Adrenal gland (tissue), 9 donors: ENCODE measurements at regions not wholly inside any gene's neighbourhood (a gene's known extent, or its start where the extent isn't known, plus 50 kb on each side); places are given as distances from the start of the nearest gene placed in this dataset.

Experiments
- DNase-seq, 7 donors: peaks; one replicate each; pipeline ENCODE4 v3.0.0-alpha.2; 2019 to 2020
- H3K27ac ChIP-seq, 5 donors: fragments of 200-600 bp; sonication (generic) in 4 of 5; 1 replicate in 3 of 5; 2 replicates in 2 of 5; pipeline versions ENCODE4 v1.5.1 to v1.8.0; 2016 to 2020; ENCODE audit warnings: mild to moderate bottlenecking in 1 of 5
- H3K27me3 ChIP-seq: fragments of 200-600 bp; 2 replicates; pipeline ENCODE4 v1.8.0; 2021
- H3K36me3 ChIP-seq, 2 donors: fragments of 200-600 bp; replicated peaks in 1 of 2; 1 replicate in 1 of 2; 2 replicates in 1 of 2; pipeline versions ENCODE4 v1.5.1 to v1.8.0; 2018 to 2022
- H3K4me1 ChIP-seq, 2 donors: fragments of 200-600 bp; replicated peaks in 1 of 2; 1 replicate in 1 of 2; 2 replicates in 1 of 2; pipeline versions ENCODE4 v1.5.1 to v1.8.0; 2018 to 2021
- H3K4me3 ChIP-seq, 4 donors: fragments of 200-600 bp; sonication (generic) in 3 of 4; one replicate each; pipeline ENCODE4 v1.5.1; 2016 to 2018
- H3K9me3 ChIP-seq, 3 donors: fragments of 200-600 bp; sonication (generic) in 1 of 3; replicated peaks in 1 of 3; 1 replicate in 2 of 3; 2 replicates in 1 of 3; pipeline versions ENCODE4 v1.5.1 to v1.8.0; 2016 to 2021
- POLR2A ChIP-seq, 2 donors: fragments of 450-650 bp; IDR thresholded peaks; one replicate each; pipeline ENCODE4 v1.6.1; 2017; ENCODE audit warnings: antibody characterized with exemption in 2 of 2, mild to moderate bottlenecking in 2 of 2, moderate library complexity in 1 of 2
- WGBS, 4 donors: extraction: QIAGEN DNeasy Blood & Tissue Kit in 2 of 4; methylation state at CpG; one replicate each; pipeline versions ENCODE4 v1.1.5 to v1.1.7; 2013 to 2017; 5-methylcytosine and 5-hydroxymethylcytosine counted together
- intact Hi-C, 2 donors: fragments of 100-400 bp; cut with DNase I; formaldehyde crosslinking; loops; one replicate each; pipeline versions ENCODE4 v1.14.1 to v1.15.0; 2022 to 2023
- TF ChIP-seq, protein P1 (sequence below), 6 experiments: fragments of 450-650 bp in 4 of 6; fragments of 200-600 bp in 2 of 6; sonication (generic) in 1 of 6; IDR thresholded peaks; 1 replicate in 5 of 6; 2 replicates in 1 of 6; pipeline versions ENCODE4 v1.5.1 to v1.8.0; 2016 to 2021; ENCODE audit warnings: antibody characterized with exemption in 6 of 6, mild to moderate bottlenecking in 2 of 6, moderate library complexity in 1 of 6
- donor health status: healthy with polysubstance abuse.
- donor health status: Bipolar disorder and iron deficiency.
- donor health status: DM: yes; HTN: yes; CAD: no.
- donor health status: DM: no; HTN: no; CAD: no.
- donor health status: DM: no; HTN: no; CAD: no.

- 84 to 96% (median 91%) methylated on average over 11 of the region's 11 CpGs for WGBS, 4 donors
- Histone ChIP-seq H3K27me3 (no peaks in the 10 kb centered on the region), H3K27ac (no peak overlapping the region), H3K9me3 (no peaks in the 10 kb centered on the region), H3K4me3 (no peak overlapping the region), H3K36me3 (no peaks in the 10 kb centered on the region), H3K4me1 (no peaks in the 10 kb centered on the region)
- TF ChIP-seq POLR2A (IDR thresholded peaks at IDR 0.05): no peak
- TF ChIP-seq, protein P1, sequence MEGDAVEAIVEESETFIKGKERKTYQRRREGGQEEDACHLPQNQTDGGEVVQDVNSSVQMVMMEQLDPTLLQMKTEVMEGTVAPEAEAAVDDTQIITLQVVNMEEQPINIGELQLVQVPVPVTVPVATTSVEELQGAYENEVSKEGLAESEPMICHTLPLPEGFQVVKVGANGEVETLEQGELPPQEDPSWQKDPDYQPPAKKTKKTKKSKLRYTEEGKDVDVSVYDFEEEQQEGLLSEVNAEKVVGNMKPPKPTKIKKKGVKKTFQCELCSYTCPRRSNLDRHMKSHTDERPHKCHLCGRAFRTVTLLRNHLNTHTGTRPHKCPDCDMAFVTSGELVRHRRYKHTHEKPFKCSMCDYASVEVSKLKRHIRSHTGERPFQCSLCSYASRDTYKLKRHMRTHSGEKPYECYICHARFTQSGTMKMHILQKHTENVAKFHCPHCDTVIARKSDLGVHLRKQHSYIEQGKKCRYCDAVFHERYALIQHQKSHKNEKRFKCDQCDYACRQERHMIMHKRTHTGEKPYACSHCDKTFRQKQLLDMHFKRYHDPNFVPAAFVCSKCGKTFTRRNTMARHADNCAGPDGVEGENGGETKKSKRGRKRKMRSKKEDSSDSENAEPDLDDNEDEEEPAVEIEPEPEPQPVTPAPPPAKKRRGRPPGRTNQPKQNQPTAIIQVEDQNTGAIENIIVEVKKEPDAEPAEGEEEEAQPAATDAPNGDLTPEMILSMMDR (IDR thresholded peaks at IDR 0.05): no peak
- intact Hi-C loops: no loop called here
- DNase-seq: no peak
These were observed 108.4 kb upstream of the LYZL2 start for GRCh38 chr10:30737931-30738391.

GRCh38 chr10:30736685-30737232, 107.2 kb upstream of the LYZL2 start:
- TF ChIP-seq, protein P1 (IDR thresholded peaks at IDR 0.05): no peak
- TF ChIP-seq POLR2A (IDR thresholded peaks at IDR 0.05): no peak
- Histone ChIP-seq H3K27me3 (no peaks in the 10 kb centered on the region), H3K9me3 (no peaks in the 10 kb centered on the region), H3K4me3 (no peak overlapping the region), H3K36me3 (no peaks in the 10 kb centered on the region), H3K4me1 (no peaks in the 10 kb centered on the region), H3K27ac (no peak overlapping the region)
- peak in 2 of 7 donors; percentile 3 to 25 for DNase-seq
- WGBS, 4 donors: 29 to 48% (median 45%) methylated on average over 7 to 10 of the region's 10 CpGs
- intact Hi-C loops: no loop called here

- Histone ChIP-seq H3K9me3 (no peaks in the 10 kb centered on the region), H3K27ac (no peak overlapping the region), H3K36me3 (no peaks in the 10 kb centered on the region), H3K4me1 (no peaks in the 10 kb centered on the region), H3K27me3 (no peaks in the 10 kb centered on the region), H3K4me3 (no peak overlapping the region)
- TF ChIP-seq, protein P1 (IDR thresholded peaks at IDR 0.05): no peak
- no peak for TF ChIP-seq POLR2A (IDR thresholded peaks at IDR 0.05)
- no peak for DNase-seq
- 55 to 67% (median 58%) methylated on average over 4 to 9 of the region's 9 CpGs for WGBS, 4 donors
- intact Hi-C loops: no loop called here
These were observed 105.3 kb upstream of the LYZL2 start for GRCh38 chr10:30734901-30735300.

GRCh38 chr10:30732671-30733070, 103.1 kb upstream of the LYZL2 start:
- Histone ChIP-seq H3K4me3 (no peak overlapping the region), H3K27me3 (no peaks in the 10 kb centered on the region), H3K27ac (no peak overlapping the region), H3K36me3 (no peaks in the 10 kb centered on the region), H3K9me3 (no peaks in the 10 kb centered on the region), H3K4me1 (no peaks in the 10 kb centered on the region)
- 89 to 93% (median 91%) methylated on average over 6 of the region's 6 CpGs for WGBS, 4 donors
- DNase-seq: no peak
- TF ChIP-seq POLR2A (IDR thresholded peaks at IDR 0.05): no peak
- TF ChIP-seq, protein P1 (IDR thresholded peaks at IDR 0.05): no peak
- intact Hi-C loops: no loop called here
